Activated CD4-positive, alpha-beta T cell treated with anti-CD3 and anti-CD28 coated beads for 36 hours (primary cell): ENCODE measurements at regions not wholly inside any gene's neighbourhood (a gene's known extent, or its start where the extent isn't known, plus 50 kb on each side); places are given as distances from the start of the nearest gene placed in this dataset.
"Not testable (repeated sequence)": the region's sequence is repeated elsewhere in the genome, so short reads cannot be mapped to it uniquely, and the experiment has no call there.

Source experiments
- ATAC-seq: fragments of 200-7000 bp; cut with Tn5 transposase; one replicate; pipeline ENCODE4 v1.10.0; 2021; ENCODE audit warnings: mild to moderate bottlenecking, moderate library complexity
- CTCF ChIA-PET: fragments of 350-600 bp; sonication (Branson Sonifier 250); formaldehyde crosslinking; loops from one replicate; lab custom pipeline; 2021; ENCODE audit warnings: antibody characterized with exemption; lab: Charles Lee
- POLR2A ChIA-PET: fragments of 350-600 bp; sonication (Branson Sonifier 250); formaldehyde crosslinking; loops from one replicate; lab custom pipeline; 2021; ENCODE audit warnings: antibody characterized with exemption, inconsistent platforms; lab: Charles Lee
- DNase-seq: peaks from one replicate; pipeline ENCODE4 v3.0.0-alpha.2; 2020
- H3K27ac Mint-ChIP-seq: one replicate; pipeline ENCODE4 v1.8.0; 2021; ENCODE audit warnings: mixed read lengths
- H3K27me3 Mint-ChIP-seq: one replicate; pipeline ENCODE4 v1.8.0; 2021; ENCODE audit warnings: mixed read lengths
- H3K36me3 Mint-ChIP-seq: one replicate; pipeline ENCODE4 v1.8.0; 2021; ENCODE audit warnings: low read depth, mixed read lengths
- H3K4me1 Mint-ChIP-seq: one replicate; pipeline ENCODE4 v1.8.0; 2021; ENCODE audit warnings: mixed read lengths
- H3K4me3 Mint-ChIP-seq: one replicate; pipeline ENCODE4 v1.8.0; 2021; ENCODE audit warnings: mild to moderate bottlenecking, moderate library complexity, mixed read lengths
- H3K9me3 Mint-ChIP-seq: one replicate; pipeline ENCODE4 v1.8.0; 2021; ENCODE audit warnings: low read depth, mixed read lengths
- intact Hi-C, 2 experiments: fragments of 100-400 bp; cut with DNase I in 1 of 2; cut with micrococcal nuclease in 1 of 2; formaldehyde crosslinking; loops; one replicate each; pipeline versions ENCODE4 v1.14.2 to v1.15.1; 2022 to 2024; cut with DNase I, micrococcal nuclease

GRCh38 chr11:119571311-119571710 lies 148.3 kb upstream of the THY1 start:
- ChIA-PET CTCF (no interaction called here), POLR2A (no interaction called here)
- Mint-ChIP-seq H3K36me3 (no peaks in the 10 kb centered on the region), H3K27ac (no peak overlapping the region), H3K4me1 (no peaks in the 10 kb centered on the region), H3K9me3 (no peaks in the 10 kb centered on the region), H3K4me3 (no peak overlapping the region), H3K27me3 (peaks cover 3% of the 10 kb centered on the region)
- intact Hi-C loops: no loop called here
- ATAC-seq (no peak), DNase-seq (no peak)

GRCh38 chr11:119567688-119568582 lies 145.0 kb upstream of the THY1 start:
- intact Hi-C loops: no loop called here
- Mint-ChIP-seq H3K4me1 (no peaks in the 10 kb centered on the region), H3K27ac (no peak overlapping the region), H3K4me3 (no peak overlapping the region), H3K27me3 (peaks cover 4% of the 10 kb centered on the region), H3K36me3 (no peaks in the 10 kb centered on the region), H3K9me3 (peaks cover under 1% of the 10 kb centered on the region)
- ChIA-PET CTCF (interaction anchor here (0.6 to 1.2 kb wide), 3 partner anchors 8 to 57 kb away, joined by 3 to 4 read pairs (median 4); no protein-coding TSS in a partner anchor), POLR2A (no interaction called here)
- no peak for ATAC-seq
- DNase-seq: no peak

GRCh38 chr11:119566319-119566718 lies 143.3 kb upstream of the THY1 start:
- Mint-ChIP-seq H3K27me3 (peaks cover 14% of the 10 kb centered on the region), H3K9me3 (peaks cover 4% of the 10 kb centered on the region), H3K36me3 (no peaks in the 10 kb centered on the region), H3K4me3 (no peak overlapping the region), H3K4me1 (no peaks in the 10 kb centered on the region), H3K27ac (no peak overlapping the region)
- DNase-seq (no peak), ATAC-seq (no peak)
- ChIA-PET POLR2A (no interaction called here), CTCF (no interaction called here)
- intact Hi-C loops: no loop called here

- H3K27me3 Mint-ChIP-seq: peaks cover 14% of the 10 kb centered on the region
- H3K4me1 Mint-ChIP-seq, H3K27ac Mint-ChIP-seq, H3K4me3 Mint-ChIP-seq, H3K36me3 Mint-ChIP-seq, intact Hi-C loops, POLR2A ChIA-PET, CTCF ChIA-PET, DNase-seq, ATAC-seq, H3K9me3 Mint-ChIP-seq: not testable (repeated sequence)
Observed at GRCh38 chr11:119565693-119566092, 142.7 kb upstream of the THY1 start.

- intact Hi-C loops: no loop called here
- Mint-ChIP-seq H3K27ac (no peak overlapping the region), H3K36me3 (no peaks in the 10 kb centered on the region), H3K4me3 (no peak overlapping the region), H3K27me3 (peaks cover 22% of the 10 kb centered on the region), H3K4me1 (no peaks in the 10 kb centered on the region), H3K9me3 (peaks cover 4% of the 10 kb centered on the region)
- ChIA-PET POLR2A (no interaction called here), CTCF (interaction anchor here (0.9 to 1.4 kb wide), 2 partner anchors 8 to 9 kb away, joined by 3 to 4 read pairs; no protein-coding TSS in a partner anchor)
- no peak for ATAC-seq
- DNase-seq: no peak
Observed at GRCh38 chr11:119560961-119561360, 138.0 kb upstream of the THY1 start.

GRCh38 chr11:119560291-119560690 lies 137.3 kb upstream of the THY1 start:
- Mint-ChIP-seq H3K4me1 (no peaks in the 10 kb centered on the region), H3K4me3 (no peak overlapping the region), H3K27ac (no peak overlapping the region), H3K9me3 (peaks cover 4% of the 10 kb centered on the region), H3K27me3 (peaks cover 22% of the 10 kb centered on the region), H3K36me3 (no peaks in the 10 kb centered on the region)
- ATAC-seq: no peak
- DNase-seq: no peak
- intact Hi-C loops: no loop called here
- ChIA-PET CTCF (interaction anchor here (1.4 kb wide), 1 partner anchor 9 kb away, joined by 4 read pairs; no protein-coding TSS in a partner anchor), POLR2A (no interaction called here)

GRCh38 chr11:119552106-119552485 lies 129.1 kb upstream of the THY1 start:
- CTCF ChIA-PET: no interaction called here
- Mint-ChIP-seq H3K9me3 (no peaks in the 10 kb centered on the region), H3K36me3 (no peaks in the 10 kb centered on the region), H3K27me3 (peaks cover 5% of the 10 kb centered on the region), H3K4me1 (no peaks in the 10 kb centered on the region), H3K27ac (no peak overlapping the region), H3K4me3 (no peak overlapping the region)
- POLR2A ChIA-PET: no interaction called here
- intact Hi-C loops: no loop called here
- ATAC-seq: no peak
- no peak for DNase-seq

- no peak overlapping the region for H3K27ac Mint-ChIP-seq
- ChIA-PET CTCF (no interaction called here), POLR2A (no interaction called here)
- H3K9me3 Mint-ChIP-seq: no peaks in the 10 kb centered on the region
- H3K4me3 Mint-ChIP-seq: no peak overlapping the region
- DNase-seq: no peak
- no peaks in the 10 kb centered on the region for H3K36me3 Mint-ChIP-seq
- intact Hi-C loops: no loop called here
- H3K4me1 Mint-ChIP-seq: no peaks in the 10 kb centered on the region
- no peak for ATAC-seq
- peaks cover 5% of the 10 kb centered on the region for H3K27me3 Mint-ChIP-seq
Observed at GRCh38 chr11:119551420-119552105, 128.6 kb upstream of the THY1 start.

- Mint-ChIP-seq H3K9me3 (no peaks in the 10 kb centered on the region), H3K4me3 (no peak overlapping the region), H3K4me1 (no peaks in the 10 kb centered on the region), H3K27ac (no peak overlapping the region), H3K27me3 (peaks cover 2% of the 10 kb centered on the region), H3K36me3 (no peaks in the 10 kb centered on the region)
- intact Hi-C loops: no loop called here
- DNase-seq (no peak), ATAC-seq (no peak)
- CTCF ChIA-PET: interaction anchor here (1.0 kb wide), 1 partner anchor 165 kb away, joined by 4 read pairs; no protein-coding TSS in a partner anchor
- POLR2A ChIA-PET: no interaction called here
Observed at GRCh38 chr11:119550053-119550752, 127.2 kb upstream of the THY1 start.

GRCh38 chr11:119547511-119547910 lies 124.5 kb upstream of the THY1 start:
- Mint-ChIP-seq H3K27ac (no peak overlapping the region), H3K36me3 (no peaks in the 10 kb centered on the region), H3K9me3 (no peaks in the 10 kb centered on the region), H3K4me3 (no peak overlapping the region), H3K4me1 (no peaks in the 10 kb centered on the region), H3K27me3 (peaks cover under 1% of the 10 kb centered on the region)
- CTCF ChIA-PET: no interaction called here
- ATAC-seq (no peak), DNase-seq (no peak)
- POLR2A ChIA-PET: no interaction called here
- intact Hi-C loops: no loop called here

- DNase-seq (no peak), ATAC-seq (no peak)
- no peaks in the 10 kb centered on the region for H3K4me1 Mint-ChIP-seq
- no peaks in the 10 kb centered on the region for H3K36me3 Mint-ChIP-seq
- intact Hi-C loops: no loop called here
- ChIA-PET CTCF (no interaction called here), POLR2A (no interaction called here)
- H3K9me3 Mint-ChIP-seq: no peaks in the 10 kb centered on the region
- H3K27ac Mint-ChIP-seq: no peak overlapping the region
- H3K4me3 Mint-ChIP-seq: no peak overlapping the region
- no peaks in the 10 kb centered on the region for H3K27me3 Mint-ChIP-seq
Observed at GRCh38 chr11:119545978-119546915, 123.3 kb upstream of the THY1 start.
